ENCODE measurements at regions not wholly inside any gene's neighbourhood (a gene's known extent, or its start where the extent isn't known, plus 50 kb on each side); places are given as distances from the start of the nearest gene placed in this dataset.

- TF ChIP-seq YY1 (IDR thresholded peaks at IDR 0.05; ENCODE audit: low read depth) (no peak), FOXM1 (IDR thresholded peaks at IDR 0.05; ENCODE audit: low read depth) (no peak), RCOR1 (IDR thresholded peaks at IDR 0.05; ENCODE audit: low read length) (no peak), NRF1 (IDR thresholded peaks at IDR 0.05; ENCODE audit: low read depth, low read length) (no peak), USF1 (IDR thresholded peaks at IDR 0.05; ENCODE audit: borderline replicate concordance, low read depth) (no peak), POLR2AphosphoS5 (IDR thresholded peaks at IDR 0.05; ENCODE audit: low read depth, low read length) (no peak)
Observed at GRCh38 chr4:67201334-67201733, 344.0 kb downstream of the CENPC start (continued).

GRCh38 chr4:67198727-67199126 is 346.6 kb downstream of the CENPC start:
- no peaks in the 10 kb centered on the region for H3K27me3 ChIP-seq (ENCODE audit: insufficient read depth)
- no peak for DNase-seq
- H3K4me2 ChIP-seq, result no peak overlapping the region
- ChIA-PET POLR2A (no interaction called here), CTCF (no interaction called here)
- no peak for TF ChIP-seq MXI1 (IDR thresholded peaks at IDR 0.05; ENCODE audit: low read depth, low read length)
- TF ChIP-seq YY1 (IDR thresholded peaks at IDR 0.05; ENCODE audit: low read depth), result no peak
- TF ChIP-seq RXRA (IDR thresholded peaks at IDR 0.05; ENCODE audit: borderline replicate concordance, low read depth), result no peak
- TF ChIP-seq NRF1 (IDR thresholded peaks at IDR 0.05; ENCODE audit: low read depth, low read length), result no peak
- no peak for TF ChIP-seq FOXJ3 (CRISPR knock-in tag; IDR thresholded peaks at IDR 0.05)
- TF ChIP-seq POLR2AphosphoS5 (IDR thresholded peaks at IDR 0.05; ENCODE audit: low read depth, low read length), result no peak
- TF ChIP-seq CTCF (IDR thresholded peaks at IDR 0.05), result peak; percentile 46
- TF ChIP-seq SMC3 (IDR thresholded peaks at IDR 0.05; ENCODE audit: low read depth, low read length), result no peak
- TF ChIP-seq GABPA (IDR thresholded peaks at IDR 0.05; ENCODE audit: low read depth), result no peak
- 0 out of 2 replicates have a peak, but pooled peaks have one; percentile 8 for TF ChIP-seq RAD21 (IDR thresholded peaks at IDR 0.05; ENCODE audit: low read length)
- 2% methylated on average over 2 of the region's 2 CpGs for WGBS (ENCODE audit: low lambda C conversion rate)
- H3K9ac ChIP-seq, result no peak overlapping the region
- H3F3A ChIP-seq (replicated peaks; ENCODE audit: insufficient read depth), result no peaks in the 10 kb centered on the region
- H3K9me2 ChIP-seq, result no peaks in the 10 kb centered on the region
- no peak overlapping the region for H3K27ac ChIP-seq (ENCODE audit: low read depth in 2 of 2, low read length in 1 of 2)
- H2AFZ ChIP-seq (ENCODE audit: low read depth), result no peak overlapping the region
- H3K4me3 ChIP-seq (ENCODE audit: low read depth in 2 of 2, low read length in 1 of 2), result no peak overlapping the region; a peak in 1 of 4 replicates
- H3K79me2 ChIP-seq (ENCODE audit: insufficient read depth), result no peaks in the 10 kb centered on the region
- no peaks in the 10 kb centered on the region for H3K9me3 ChIP-seq
- no peaks in the 10 kb centered on the region for H4K20me1 ChIP-seq (ENCODE audit: insufficient read depth)
- H3K4me1 ChIP-seq (ENCODE audit: control insufficient read depth in 1 of 2, insufficient read depth in 2 of 2, low read depth in 1 of 2, low read length in 1 of 2), result no peaks in the 10 kb centered on the region
- H3K36me3 ChIP-seq (replicated peaks in 1 of 2; ENCODE audit: control insufficient read depth in 1 of 2, insufficient read depth in 2 of 2, low read length in 1 of 2), result no peaks in the 10 kb centered on the region

GRCh38 chr4:67167849-67168248 is 377.5 kb downstream of the CENPC start:
- Histone ChIP-seq H4K20me1 (ENCODE audit: insufficient read depth) (no peaks in the 10 kb centered on the region), H3K4me1 (ENCODE audit: control insufficient read depth in 1 of 2, insufficient read depth in 2 of 2, low read depth in 1 of 2, low read length in 1 of 2) (no peaks in the 10 kb centered on the region), H3K4me2 (no peak overlapping the region), H3K27ac (ENCODE audit: low read depth in 2 of 2, low read length in 1 of 2) (no peak overlapping the region), H3K36me3 (replicated peaks in 1 of 2; ENCODE audit: control insufficient read depth in 1 of 2, insufficient read depth in 2 of 2, low read length in 1 of 2) (no peaks in the 10 kb centered on the region), H3K9me2 (no peaks in the 10 kb centered on the region), H2AFZ (ENCODE audit: low read depth) (no peak overlapping the region), H3K79me2 (ENCODE audit: insufficient read depth) (no peaks in the 10 kb centered on the region), H3K9ac (no peak overlapping the region), H3K9me3 (no peaks in the 10 kb centered on the region), H3K27me3 (ENCODE audit: insufficient read depth) (no peaks in the 10 kb centered on the region), H3K4me3 (ENCODE audit: low read depth in 2 of 2, low read length in 1 of 2) (no peak overlapping the region), H3F3A (replicated peaks; ENCODE audit: insufficient read depth) (no peaks in the 10 kb centered on the region)
- POLR2A ChIA-PET, result no interaction called here
- CTCF ChIA-PET, result no interaction called here
- no peak for DNase-seq
- WGBS (ENCODE audit: low lambda C conversion rate), result 2% methylated on average over 3 of the region's 3 CpGs
- no peak for TF ChIP-seq CTCF (IDR thresholded peaks at IDR 0.05)
- no peak for TF ChIP-seq CHD2 (IDR thresholded peaks at IDR 0.05; ENCODE audit: low read length, partially characterized antibody)
- TF ChIP-seq RCOR1 (IDR thresholded peaks at IDR 0.05; ENCODE audit: low read length), result no peak
- no peak for TF ChIP-seq PBX3 (IDR thresholded peaks at IDR 0.05)
- no peak for TF ChIP-seq RXRA (IDR thresholded peaks at IDR 0.05; ENCODE audit: borderline replicate concordance, low read depth)
- no peak for TF ChIP-seq NRF1 (IDR thresholded peaks at IDR 0.05; ENCODE audit: low read depth, low read length)
- TF ChIP-seq EP300 (IDR thresholded peaks at IDR 0.05; ENCODE audit: borderline replicate concordance in 1 of 2, low read depth in 1 of 2, low read length in 1 of 2), result no peak
- no peak for TF ChIP-seq EZH2phosphoT487 (IDR thresholded peaks at IDR 0.05; ENCODE audit: borderline replicate concordance, low read depth)
- no peak for TF ChIP-seq USF2 (IDR thresholded peaks at IDR 0.05; ENCODE audit: borderline replicate concordance, low read depth, low read length)
- no peak for TF ChIP-seq POLR2AphosphoS5 (IDR thresholded peaks at IDR 0.05; ENCODE audit: low read depth, low read length)
- TF ChIP-seq JUND (IDR thresholded peaks at IDR 0.05), result no peak
- TF ChIP-seq GABPA (IDR thresholded peaks at IDR 0.05; ENCODE audit: low read depth), result no peak
- TF ChIP-seq ELF1 (IDR thresholded peaks at IDR 0.05), result no peak

Measured in SK-N-SH (cell line).